ENCODE measurements at regions not wholly inside any gene's neighbourhood (a gene's known extent, or its start where the extent isn't known, plus 50 kb on each side); places are given as distances from the start of the nearest gene placed in this dataset.
"Not testable (repeated sequence)": the region's sequence is repeated elsewhere in the genome, so short reads cannot be mapped to it uniquely, and the experiment has no call there.

GRCh38 chr7:14967376-14967775 is 64.8 kb upstream of the DGKB start:
- BruUV-seq (replicated peaks); H2BK120ac ChIP-seq (ENCODE audit: low read depth, low read length); DNase-seq; H3K18ac ChIP-seq (ENCODE audit: low read depth, low read length); H3K4me2 ChIP-seq (ENCODE audit: low read depth, low read length); H3K79me1 ChIP-seq (ENCODE audit: low read depth in 1 of 2, low read length in 2 of 2); dilution Hi-C loops (cut with HindIII; ENCODE audit: low sequenced_read_pairs, unreplicated experiment); ATAC-seq (ENCODE audit: low read depth); H3K9ac ChIP-seq (ENCODE audit: low read depth, low read length); H4K8ac ChIP-seq (ENCODE audit: low read depth in 2 of 2, low read length in 2 of 2); H2BK5ac ChIP-seq (ENCODE audit: low read depth, low read length, poor library complexity, severe bottlenecking); H4K91ac ChIP-seq (ENCODE audit: insufficient read depth, low read depth, low read length); CTCF ChIA-PET; H2AK5ac ChIP-seq (ENCODE audit: low read depth, low read length); POLR2A ChIA-PET (ENCODE audit: unreplicated experiment); H2BK20ac ChIP-seq (ENCODE audit: low read depth, low read length); H2AK9ac ChIP-seq (replicated peaks; ENCODE audit: low read depth, low read length, poor library complexity); H3K23ac ChIP-seq (ENCODE audit: low read depth, low read length); H3K27ac ChIP-seq (ENCODE audit: insufficient read depth, low read length); H4K5ac ChIP-seq (ENCODE audit: low read depth, low read length); H3K4me3 ChIP-seq (ENCODE audit: insufficient read depth, low read depth, low read length); H3K9me3 ChIP-seq (ENCODE audit: control insufficient read depth, insufficient read depth, low read length); H3K9me1 ChIP-seq (ENCODE audit: insufficient read depth, low read length); H3K36me3 ChIP-seq (ENCODE audit: control insufficient read depth, insufficient read depth, low read length); in situ Hi-C loops (cut with MboI; ENCODE audit: low sequenced_read_pairs); H2BK15ac ChIP-seq (ENCODE audit: low read depth, low read length); H2AFZ ChIP-seq (replicated peaks; ENCODE audit: low read length, poor library complexity); H3K14ac ChIP-seq (replicated peaks; ENCODE audit: low read depth, low read length); H4K20me1 ChIP-seq (ENCODE audit: insufficient read depth, low read length); H3K27me3 ChIP-seq (ENCODE audit: control insufficient read depth, insufficient read depth, low read length); H3K4me1 ChIP-seq (ENCODE audit: control insufficient read depth, insufficient read depth, low read length); H3K56ac ChIP-seq (ENCODE audit: extremely low read depth, insufficient read depth, low read length); intact Hi-C loops (cut with micrococcal nuclease); H3K4ac ChIP-seq (ENCODE audit: low read depth, low read length): not testable (repeated sequence)
- no CpG with 5 or more reads among the region's 8 CpGs for WGBS, 2 experiments (ENCODE audit: extremely low coverage in 2 of 2, insufficient read length in 1 of 2)

Data from IMR-90 (cell line).